ENCODE measurements at regions not wholly inside any gene's neighbourhood (a gene's known extent, or its start where the extent isn't known, plus 50 kb on each side); places are given as distances from the start of the nearest gene placed in this dataset.

- H3K4me3 ChIP-seq (ENCODE audit: low read depth in 2 of 2, low read length in 1 of 2), result no peak overlapping the region; a peak in 1 of 4 replicates
- H3K36me3 ChIP-seq (replicated peaks in 1 of 2; ENCODE audit: control insufficient read depth in 1 of 2, insufficient read depth in 2 of 2, low read length in 1 of 2), result no peaks in the 10 kb centered on the region
- 36% methylated on average over 7 of the region's 7 CpGs for WGBS (ENCODE audit: low lambda C conversion rate)
- H3K4me1 ChIP-seq (ENCODE audit: control insufficient read depth in 1 of 2, insufficient read depth in 2 of 2, low read depth in 1 of 2, low read length in 1 of 2), result peaks cover 16 to 63% of the 10 kb centered on the region in 2 experiments; a peak in 3 of 4 replicates
- H4K20me1 ChIP-seq (ENCODE audit: insufficient read depth), result no peaks in the 10 kb centered on the region
- CTCF ChIA-PET, result interaction anchor here (0.6 to 3.8 kb wide), 20 partner anchors 9 to 466 kb away, joined by 3 to 18 read pairs (median 3); partner anchors contain the start of gene BCAS4
- H3F3A ChIP-seq (replicated peaks; ENCODE audit: insufficient read depth), result no peaks in the 10 kb centered on the region
- peak; percentile 80 for DNase-seq
- no peak overlapping the region for H3K9ac ChIP-seq
- no peak overlapping the region for H3K4me2 ChIP-seq
- no peaks in the 10 kb centered on the region for H3K79me2 ChIP-seq (ENCODE audit: insufficient read depth)
- H3K27ac ChIP-seq (ENCODE audit: low read depth in 2 of 2, low read length in 1 of 2), result peak overlapping the region in 1 of 2 experiments; percentile 99; a peak in 2 of 4 replicates
- peak overlapping the region; percentile 47; the same call in 1 of the 2 replicates for H2AFZ ChIP-seq (ENCODE audit: low read depth)
- H3K27me3 ChIP-seq (ENCODE audit: insufficient read depth), result no peaks in the 10 kb centered on the region
- no peaks in the 10 kb centered on the region for H3K9me2 ChIP-seq
- H3K9me3 ChIP-seq, result no peaks in the 10 kb centered on the region
- POLR2A ChIA-PET, result interaction anchor here (0.5 to 5.1 kb wide), 11 partner anchors 12 to 136 kb away, joined by 3 to 42 read pairs (median 4); partner anchors contain the start of gene KCNG1
- TF ChIP-seq TEAD4 (IDR thresholded peaks at IDR 0.05; ENCODE audit: borderline replicate concordance, insufficient read depth) (no peak), NFIC (IDR thresholded peaks at IDR 0.05; ENCODE audit: borderline replicate concordance) (no peak), RFX5 (IDR thresholded peaks at IDR 0.05; ENCODE audit: low read length) (no peak), MEF2A (IDR thresholded peaks at IDR 0.05; ENCODE audit: borderline replicate concordance, low read depth) (no peak), FOXJ3 (CRISPR knock-in tag; IDR thresholded peaks at IDR 0.05) (peak; percentile 91), PBX3 (IDR thresholded peaks at IDR 0.05) (peak; percentile 57), NRF1 (IDR thresholded peaks at IDR 0.05; ENCODE audit: low read depth, low read length) (no peak), IRF3 (IDR thresholded peaks at IDR 0.05; ENCODE audit: low read depth, low read length) (no peak), MAX (IDR thresholded peaks at IDR 0.05; ENCODE audit: low read depth) (no peak), CTCF (IDR thresholded peaks at IDR 0.05) (no peak), GABPA (IDR thresholded peaks at IDR 0.05; ENCODE audit: low read depth) (no peak), ELF1 (IDR thresholded peaks at IDR 0.05) (no peak), EP300 (IDR thresholded peaks at IDR 0.05; ENCODE audit: borderline replicate concordance in 1 of 2, low read depth in 1 of 2, low read length in 1 of 2) (peak in 1 of 2 experiments; percentile 99; a peak in 2 of 4 replicates), RCOR1 (IDR thresholded peaks at IDR 0.05; ENCODE audit: low read length) (peak; percentile 92), TAF1 (IDR thresholded peaks at IDR 0.05; ENCODE audit: borderline replicate concordance, low read depth, low read length) (no peak), CHD2 (IDR thresholded peaks at IDR 0.05; ENCODE audit: low read length, partially characterized antibody) (peak; percentile 90), FOXM1 (IDR thresholded peaks at IDR 0.05; ENCODE audit: low read depth) (no peak), POLR2AphosphoS5 (IDR thresholded peaks at IDR 0.05; ENCODE audit: low read depth, low read length) (peak; percentile 52), RXRA (IDR thresholded peaks at IDR 0.05; ENCODE audit: borderline replicate concordance, low read depth) (no peak), SMC3 (IDR thresholded peaks at IDR 0.05; ENCODE audit: low read depth, low read length) (peak; percentile 32; the same call in 1 of the 2 replicates), RAD21 (IDR thresholded peaks at IDR 0.05; ENCODE audit: low read length) (peak; percentile 51), FOSL2 (IDR thresholded peaks at IDR 0.05; ENCODE audit: borderline replicate concordance, low read depth) (no peak), ZBTB33 (IDR thresholded peaks at IDR 0.05; ENCODE audit: borderline replicate concordance, low read depth) (no peak), USF2 (IDR thresholded peaks at IDR 0.05; ENCODE audit: borderline replicate concordance, low read depth, low read length) (no peak)
These were observed 106.4 kb upstream of the KCNG1 start for GRCh38 chr20:51129147-51129776.

Measured in SK-N-SH (cell line).